Superior temporal gyrus (tissue), 1 donor: ENCODE measurements at regions not wholly inside any gene's neighbourhood (a gene's known extent, or its start where the extent isn't known, plus 50 kb on each side); places are given as distances from the start of the nearest gene placed in this dataset.

ENCODE experiments used
- DNase-seq: peaks from one replicate; pipeline ENCODE4 v3.0.0-alpha.2; 2016; ENCODE audit errors: extremely low spot score

- no peak for DNase-seq
Observed at GRCh38 chr2:215500466-215500865, 64.6 kb upstream of the FN1 start.

GRCh38 chr2:215499331-215499730 is 63.5 kb upstream of the FN1 start:
- DNase-seq: peak; percentile 22

- DNase-seq: peak; percentile 34
Observed at GRCh38 chr2:215498431-215498830, 62.6 kb upstream of the FN1 start.

GRCh38 chr2:215493376-215493775 is 57.5 kb upstream of the FN1 start:
- no peak for DNase-seq

GRCh38 chr2:215489288-215489848 is 53.5 kb upstream of the FN1 start:
- no peak for DNase-seq

- DNase-seq: no peak
Observed at GRCh38 chr2:215487002-215487372, 51.1 kb upstream of the FN1 start.

GRCh38 chr2:215486291-215487001 is 50.6 kb upstream of the FN1 start:
- no peak for DNase-seq
